GM23338 (cell line): ENCODE measurements at regions not wholly inside any gene's neighbourhood (a gene's known extent, or its start where the extent isn't known, plus 50 kb on each side); places are given as distances from the start of the nearest gene placed in this dataset.

ENCODE experiments used
- ATAC-seq: fragments of 200-7000 bp; cut with Tn5 transposase; 3 replicates; pipeline ENCODE4 v1.9.1; 2020
- DNase-seq: peaks from one replicate; pipeline ENCODE4 v3.0.0-alpha.2; 2015; ENCODE audit warnings: low spot score
- H2AFZ ChIP-seq: fragments of 200-600 bp; sonication (generic); 2 replicates; pipeline ENCODE4 v1.8.0; 2016; ENCODE audit warnings: antibody characterized with exemption, mild to moderate bottlenecking, moderate library complexity
- H3F3A ChIP-seq: fragments of 200-600 bp; sonication (generic); replicated peaks from 2 replicates; pipeline ENCODE4 v1.8.0; 2017; ENCODE audit warnings: antibody characterized with exemption, mixed run types, low read depth
- H3K27ac ChIP-seq: fragments of 200-600 bp; sonication (generic); 2 replicates; pipeline ENCODE4 v1.6.1; 2016; ENCODE audit warnings: low read depth
- H3K27me3 ChIP-seq: fragments of 200-600 bp; sonication (generic); 2 replicates; pipeline ENCODE4 v1.8.0; 2016; ENCODE audit warnings: mild to moderate bottlenecking, mixed run types, moderate library complexity; ENCODE audit not compliant: insufficient read depth
- H3K36me3 ChIP-seq: fragments of 200-600 bp; sonication (generic); 2 replicates; pipeline ENCODE4 v1.8.0; 2016; ENCODE audit warnings: mild to moderate bottlenecking; ENCODE audit not compliant: insufficient read depth
- H3K4me1 ChIP-seq: fragments of 200-600 bp; sonication (generic); 2 replicates; pipeline ENCODE4 v1.8.0; 2016; ENCODE audit warnings: mild to moderate bottlenecking, moderate library complexity; ENCODE audit not compliant: insufficient read depth
- H3K4me2 ChIP-seq: fragments of 200-600 bp; sonication (generic); 2 replicates; pipeline ENCODE4 v1.7.1; 2017; ENCODE audit warnings: mixed run types
- H3K4me3 ChIP-seq: fragments of 200-600 bp; sonication (generic); 2 replicates; pipeline ENCODE4 v1.6.1; 2016; ENCODE audit warnings: mixed run types
- H3K79me2 ChIP-seq: fragments of 200-600 bp; sonication (generic); replicated peaks from 2 replicates; pipeline ENCODE4 v1.8.0; 2017; ENCODE audit warnings: mild to moderate bottlenecking; ENCODE audit not compliant: insufficient read depth
- H3K9me2 ChIP-seq: fragments of 200-600 bp; sonication (generic); 2 replicates; pipeline ENCODE4 v1.8.0; 2017; ENCODE audit not compliant: insufficient read depth
- H4K20me1 ChIP-seq: fragments of 200-600 bp; sonication (generic); replicated peaks from 2 replicates; pipeline ENCODE4 v1.8.0; 2017; ENCODE audit warnings: mild to moderate bottlenecking; ENCODE audit not compliant: insufficient read depth
- H3K27ac Mint-ChIP-seq: 2 replicates; pipeline ENCODE4 v1.8.0; 2020; ENCODE audit warnings: inconsistent platforms, mild to moderate bottlenecking, moderate library complexity, mixed read lengths
- H3K27me3 Mint-ChIP-seq: 3 replicates; pipeline ENCODE4 v1.8.0; 2022; ENCODE audit warnings: low read depth, mild to moderate bottlenecking, moderate library complexity, mixed read lengths, inconsistent platforms; ENCODE audit not compliant: insufficient read depth, poor library complexity
- H3K36me3 Mint-ChIP-seq: 3 replicates; pipeline ENCODE4 v1.8.0; 2021; ENCODE audit warnings: low read depth, mild to moderate bottlenecking, inconsistent platforms, moderate library complexity, mixed read lengths
- H3K4me1 Mint-ChIP-seq: 3 replicates; pipeline ENCODE4 v1.8.0; 2020; ENCODE audit warnings: mild to moderate bottlenecking, inconsistent platforms, mixed read lengths
- H3K4me3 Mint-ChIP-seq: 3 replicates; pipeline ENCODE4 v1.8.0; 2021; ENCODE audit warnings: moderate library complexity, mild to moderate bottlenecking, inconsistent platforms, mixed read lengths
- H3K9me3 Mint-ChIP-seq: 3 replicates; pipeline ENCODE4 v1.8.0; 2020; ENCODE audit warnings: moderate library complexity, mild to moderate bottlenecking, inconsistent platforms, mixed read lengths
- CREB1 ChIP-seq: fragments of 250-450 bp; sonication (Bioruptor Pico); IDR thresholded peaks from 2 replicates; pipeline ENCODE4 v1.5.0; 2020; ENCODE audit warnings: low read depth, mild to moderate bottlenecking, moderate library complexity
- ETS1 ChIP-seq: IDR thresholded peaks from 2 replicates; pipeline ENCODE4 v1.6.1; 2016; ENCODE audit warnings: antibody characterized with exemption
- EZH2 ChIP-seq: fragments of 200-600 bp; sonication (generic); IDR thresholded peaks from one replicate; pipeline ENCODE4 v1.8.0; 2017; ENCODE audit warnings: antibody characterized with exemption, mild to moderate bottlenecking, low read depth; ENCODE audit not compliant: unreplicated experiment
- EZH2phosphoT487 ChIP-seq: fragments of 200-600 bp; sonication (generic); IDR thresholded peaks from one replicate; pipeline ENCODE4 v1.8.1; 2018; ENCODE audit warnings: antibody characterized with exemption; ENCODE audit not compliant: unreplicated experiment
- JUNB ChIP-seq: IDR thresholded peaks from one replicate; pipeline ENCODE4 v1.6.1; 2016; ENCODE audit warnings: antibody characterized with exemption; ENCODE audit not compliant: unreplicated experiment
- NANOG ChIP-seq: IDR thresholded peaks from 2 replicates; pipeline ENCODE4 v1.6.1; 2016; ENCODE audit warnings: antibody characterized with exemption, borderline replicate concordance
- POLR2AphosphoS5 ChIP-seq: IDR thresholded peaks from 2 replicates; pipeline ENCODE4 v1.6.1; 2016; ENCODE audit warnings: antibody characterized with exemption, low read depth
- STAT1 ChIP-seq: IDR thresholded peaks from one replicate; pipeline ENCODE4 v1.6.1; 2016; ENCODE audit warnings: antibody characterized with exemption; ENCODE audit not compliant: unreplicated experiment
- ZNF114 ChIP-seq: fragments of 250-450 bp; sonication (Bioruptor Pico); IDR thresholded peaks from 2 replicates; pipeline ENCODE4 v1.5.0; 2020; ENCODE audit warnings: mild to moderate bottlenecking, moderate library complexity
- ZNF331 ChIP-seq: fragments of 250-450 bp; sonication (Bioruptor Pico); IDR thresholded peaks from 2 replicates; pipeline ENCODE4 v1.5.0; 2020; ENCODE audit warnings: low read depth, mild to moderate bottlenecking, moderate library complexity
- ZNF462 ChIP-seq: fragments of 250-450 bp; sonication (Bioruptor Pico); IDR thresholded peaks from 2 replicates; pipeline ENCODE4 v1.5.0; 2020; ENCODE audit warnings: mild to moderate bottlenecking, moderate library complexity
- TF ChIP-seq, protein P1 (sequence below): IDR thresholded peaks from one replicate; pipeline ENCODE4 v1.6.1; 2018; ENCODE audit warnings: antibody characterized with exemption; ENCODE audit not compliant: unreplicated experiment
- TF ChIP-seq, protein P2 (sequence below), 2 experiments: fragments of 200-600 bp in 1 of 2; sonication (generic) in 1 of 2; conservative IDR thresholded peaks; 2 replicates each; pipeline versions ENCODE4 v1.5.1 to v1.6.1; 2016 to 2017; ENCODE audit warnings: antibody characterized with exemption in 2 of 2, low read depth in 2 of 2, mild to moderate bottlenecking in 2 of 2, moderate library complexity in 1 of 2

DNA sequence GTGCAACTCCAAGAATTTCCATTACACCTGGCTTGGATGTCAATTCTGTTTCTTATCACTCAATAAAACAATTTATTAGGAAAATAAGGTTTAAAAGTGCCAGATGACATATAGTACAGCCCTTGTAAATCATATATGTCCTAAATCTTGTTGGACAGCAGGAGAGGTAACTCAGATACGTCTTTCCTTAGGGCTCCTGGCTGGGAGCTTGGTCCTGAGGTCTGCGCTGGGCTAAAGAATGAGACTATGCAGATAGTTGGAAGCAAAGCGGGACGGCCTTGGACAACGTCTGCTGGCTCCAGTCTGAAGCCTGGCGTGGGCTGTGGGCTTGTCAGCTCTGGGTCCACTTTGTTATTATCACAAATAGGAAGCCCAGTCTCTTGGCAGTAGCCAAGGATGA lies 377.0 kb downstream of the DLEU7 start:
- Histone ChIP-seq H3K27ac (no peak overlapping the region), H3K4me3 (no peak overlapping the region), H4K20me1 (peaks cover 2% of the 10 kb centered on the region; the same call in 1 of the 2 replicates), H3F3A (no peaks in the 10 kb centered on the region), H3K9me2 (peaks cover 3% of the 10 kb centered on the region; the same call in 1 of the 2 replicates), H2AFZ (no peak overlapping the region), H3K27me3 (no peaks in the 10 kb centered on the region), H3K79me2 (no peaks in the 10 kb centered on the region), H3K4me1 (no peaks in the 10 kb centered on the region), H3K36me3 (no peaks in the 10 kb centered on the region), H3K4me2 (no peak overlapping the region)
- peaks cover 1% of the 10 kb centered on the region for H3K27me3 Mint-ChIP-seq
- no peak for TF ChIP-seq CREB1 (CRISPR knock-in tag)
- no peak for TF ChIP-seq ZNF331 (CRISPR knock-in tag)
- no peak for TF ChIP-seq STAT1
- no peak for TF ChIP-seq ZNF462 (CRISPR knock-in tag)
- TF ChIP-seq ETS1 = no peak
- no peak for TF ChIP-seq NANOG
- TF ChIP-seq POLR2AphosphoS5 = no peak
- TF ChIP-seq EZH2 = no peak
- TF ChIP-seq, protein P1, sequence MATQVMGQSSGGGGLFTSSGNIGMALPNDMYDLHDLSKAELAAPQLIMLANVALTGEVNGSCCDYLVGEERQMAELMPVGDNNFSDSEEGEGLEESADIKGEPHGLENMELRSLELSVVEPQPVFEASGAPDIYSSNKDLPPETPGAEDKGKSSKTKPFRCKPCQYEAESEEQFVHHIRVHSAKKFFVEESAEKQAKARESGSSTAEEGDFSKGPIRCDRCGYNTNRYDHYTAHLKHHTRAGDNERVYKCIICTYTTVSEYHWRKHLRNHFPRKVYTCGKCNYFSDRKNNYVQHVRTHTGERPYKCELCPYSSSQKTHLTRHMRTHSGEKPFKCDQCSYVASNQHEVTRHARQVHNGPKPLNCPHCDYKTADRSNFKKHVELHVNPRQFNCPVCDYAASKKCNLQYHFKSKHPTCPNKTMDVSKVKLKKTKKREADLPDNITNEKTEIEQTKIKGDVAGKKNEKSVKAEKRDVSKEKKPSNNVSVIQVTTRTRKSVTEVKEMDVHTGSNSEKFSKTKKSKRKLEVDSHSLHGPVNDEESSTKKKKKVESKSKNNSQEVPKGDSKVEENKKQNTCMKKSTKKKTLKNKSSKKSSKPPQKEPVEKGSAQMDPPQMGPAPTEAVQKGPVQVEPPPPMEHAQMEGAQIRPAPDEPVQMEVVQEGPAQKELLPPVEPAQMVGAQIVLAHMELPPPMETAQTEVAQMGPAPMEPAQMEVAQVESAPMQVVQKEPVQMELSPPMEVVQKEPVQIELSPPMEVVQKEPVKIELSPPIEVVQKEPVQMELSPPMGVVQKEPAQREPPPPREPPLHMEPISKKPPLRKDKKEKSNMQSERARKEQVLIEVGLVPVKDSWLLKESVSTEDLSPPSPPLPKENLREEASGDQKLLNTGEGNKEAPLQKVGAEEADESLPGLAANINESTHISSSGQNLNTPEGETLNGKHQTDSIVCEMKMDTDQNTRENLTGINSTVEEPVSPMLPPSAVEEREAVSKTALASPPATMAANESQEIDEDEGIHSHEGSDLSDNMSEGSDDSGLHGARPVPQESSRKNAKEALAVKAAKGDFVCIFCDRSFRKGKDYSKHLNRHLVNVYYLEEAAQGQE = no peak
- TF ChIP-seq EZH2phosphoT487 = no peak
- no peak for TF ChIP-seq ZNF114 (CRISPR knock-in tag)
- TF ChIP-seq JUNB = no peak
- TF ChIP-seq, protein P2, sequence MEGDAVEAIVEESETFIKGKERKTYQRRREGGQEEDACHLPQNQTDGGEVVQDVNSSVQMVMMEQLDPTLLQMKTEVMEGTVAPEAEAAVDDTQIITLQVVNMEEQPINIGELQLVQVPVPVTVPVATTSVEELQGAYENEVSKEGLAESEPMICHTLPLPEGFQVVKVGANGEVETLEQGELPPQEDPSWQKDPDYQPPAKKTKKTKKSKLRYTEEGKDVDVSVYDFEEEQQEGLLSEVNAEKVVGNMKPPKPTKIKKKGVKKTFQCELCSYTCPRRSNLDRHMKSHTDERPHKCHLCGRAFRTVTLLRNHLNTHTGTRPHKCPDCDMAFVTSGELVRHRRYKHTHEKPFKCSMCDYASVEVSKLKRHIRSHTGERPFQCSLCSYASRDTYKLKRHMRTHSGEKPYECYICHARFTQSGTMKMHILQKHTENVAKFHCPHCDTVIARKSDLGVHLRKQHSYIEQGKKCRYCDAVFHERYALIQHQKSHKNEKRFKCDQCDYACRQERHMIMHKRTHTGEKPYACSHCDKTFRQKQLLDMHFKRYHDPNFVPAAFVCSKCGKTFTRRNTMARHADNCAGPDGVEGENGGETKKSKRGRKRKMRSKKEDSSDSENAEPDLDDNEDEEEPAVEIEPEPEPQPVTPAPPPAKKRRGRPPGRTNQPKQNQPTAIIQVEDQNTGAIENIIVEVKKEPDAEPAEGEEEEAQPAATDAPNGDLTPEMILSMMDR (conservative IDR thresholded peaks at IDR 0.05; ENCODE audit: low read depth in 2 of 2) = no peak
- H3K36me3 Mint-ChIP-seq = no peaks in the 10 kb centered on the region
- H3K9me3 Mint-ChIP-seq = no peaks in the 10 kb centered on the region
- H3K4me3 Mint-ChIP-seq = no peak overlapping the region
- no peaks in the 10 kb centered on the region for H3K4me1 Mint-ChIP-seq
- no peak for DNase-seq
- no peak for ATAC-seq
- no peak overlapping the region for H3K27ac Mint-ChIP-seq
